HPDE6-E6E7 (cell line): ENCODE measurements at regions not wholly inside any gene's neighbourhood (a gene's known extent, or its start where the extent isn't known, plus 50 kb on each side); places are given as distances from the start of the nearest gene placed in this dataset.

Experiments used
- DNase-seq: peaks from one replicate; pipeline ENCODE4 v3.0.0; 2011; ENCODE audit warnings: missing footprints; ENCODE audit errors: extremely low spot score

DNA sequence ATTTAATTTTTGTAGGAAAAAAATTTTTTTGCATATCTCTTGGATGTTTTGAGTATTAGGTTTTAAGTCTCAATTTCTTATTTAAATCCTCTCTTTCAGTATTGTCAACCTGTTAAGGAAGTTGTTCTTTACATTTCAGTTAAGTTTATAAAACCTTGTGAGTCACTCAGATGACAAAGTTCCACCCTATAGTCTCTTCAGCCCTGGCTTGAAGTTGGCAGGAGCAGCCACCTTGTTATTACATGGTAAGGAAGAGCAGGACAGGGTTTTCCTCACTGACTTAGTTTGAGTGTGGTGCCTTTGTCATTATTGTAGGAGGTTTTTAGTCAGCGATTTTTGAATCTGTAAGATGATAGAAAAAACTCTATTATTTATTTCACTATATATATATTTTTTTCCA is 2143.9 kb downstream of the MRPL39 start:
- DNase-seq: no peak

DNA sequence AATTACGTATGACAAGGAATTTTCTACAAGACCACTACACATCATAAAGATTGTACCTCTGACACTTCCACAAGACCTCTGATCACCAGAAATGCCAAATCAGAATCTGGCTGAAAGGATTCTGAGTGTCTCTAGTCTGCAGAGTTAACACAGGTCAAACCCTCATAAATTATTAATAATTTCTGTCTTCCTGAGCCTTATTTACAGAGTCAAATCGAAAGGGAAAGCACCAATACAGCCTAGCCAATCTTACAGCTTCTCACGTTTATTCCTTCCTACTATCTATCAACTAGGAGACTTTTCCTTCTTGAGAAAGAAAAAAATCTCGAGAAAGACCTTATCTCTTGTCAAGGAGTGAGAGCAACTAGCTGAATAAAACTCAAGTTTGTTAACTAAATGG is 2151.6 kb downstream of the MRPL39 start:
- no peak for DNase-seq

DNA sequence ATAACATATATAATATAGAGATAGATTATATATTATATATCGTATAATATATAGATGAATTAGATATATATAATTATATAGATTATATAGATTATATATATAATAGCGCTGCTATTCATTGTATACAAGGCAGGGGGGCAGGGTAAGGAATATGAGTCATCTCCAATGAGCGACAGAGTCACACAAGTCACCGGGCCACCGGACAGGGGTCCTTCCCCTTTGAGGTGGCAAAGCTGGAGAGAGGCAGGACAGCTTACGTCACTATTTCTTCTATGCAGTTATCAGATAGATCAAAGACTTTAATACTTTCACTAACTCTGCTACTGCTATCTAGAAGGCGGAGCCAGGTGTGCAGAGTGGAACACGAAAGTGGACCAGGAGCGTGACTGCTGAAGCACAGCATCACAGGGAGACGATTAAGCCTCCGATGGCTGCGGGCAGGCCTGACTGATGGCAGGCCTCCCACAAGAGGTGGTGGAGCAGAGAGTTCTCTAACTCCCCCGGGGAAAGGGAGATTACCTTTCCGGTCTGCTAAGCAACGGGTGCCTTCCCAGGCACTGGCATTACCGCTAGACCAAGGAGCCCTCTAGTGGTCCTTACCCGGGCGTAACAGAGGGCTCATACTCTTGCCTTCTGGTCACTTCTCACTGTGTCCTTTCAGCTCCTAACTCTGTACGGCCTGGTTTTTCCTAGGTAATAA is 2154.7 kb downstream of the MRPL39 start:
- DNase-seq: no peak

GRCh38 chr21:23445307-23445706 is 2162.0 kb downstream of the MRPL39 start:
- no peak for DNase-seq

DNA sequence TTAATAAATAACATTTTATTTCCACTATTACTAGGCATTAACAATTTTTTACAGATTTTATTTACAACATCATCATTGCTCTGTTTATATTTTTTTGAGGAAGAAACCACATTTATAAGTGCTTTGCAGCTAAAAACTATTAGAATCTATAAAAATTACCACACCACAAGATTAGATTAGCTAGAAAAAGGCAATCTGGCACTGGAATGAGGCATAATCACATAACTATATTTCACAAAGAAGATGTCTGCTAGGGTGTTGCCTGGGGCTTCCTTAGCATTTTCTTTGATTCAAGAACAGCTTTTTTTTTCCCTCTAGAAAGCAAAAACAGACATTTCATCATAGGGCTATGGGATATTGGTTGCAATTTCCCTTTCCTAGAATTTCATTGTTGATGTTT is 2169.2 kb downstream of the MRPL39 start:
- DNase-seq: no peak

GRCh38 chr21:23402929-23403520 is 2204.3 kb downstream of the MRPL39 start:
- DNase-seq: no peak

- no peak for DNase-seq
Observed at GRCh38 chr21:23401278-23401677, 2206.0 kb downstream of the MRPL39 start.

GRCh38 chr21:23398726-23399125 is 2208.6 kb downstream of the MRPL39 start:
- DNase-seq: no peak

- DNase-seq: no peak
Observed at GRCh38 chr21:23394458-23394857, 2212.8 kb downstream of the MRPL39 start.

DNA sequence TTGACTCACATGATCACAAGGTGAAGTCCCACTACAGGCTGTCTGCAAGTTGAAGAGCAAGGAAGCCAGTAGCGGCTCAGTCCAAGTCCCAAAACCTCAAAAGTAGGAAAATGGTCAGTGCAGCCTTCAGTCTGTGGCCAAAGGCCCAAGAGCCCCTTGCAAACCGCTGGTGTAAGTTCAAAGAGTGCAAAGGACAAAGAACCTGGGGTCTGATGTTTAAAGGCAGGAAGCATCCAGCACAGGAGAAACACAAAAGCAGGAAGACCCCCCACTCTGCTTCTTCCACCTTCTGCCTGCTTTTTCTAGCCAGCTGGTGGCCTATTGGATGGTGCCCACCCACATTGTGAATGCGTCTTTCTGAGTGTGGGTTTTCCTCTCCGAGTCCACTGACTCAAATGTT is 2222.6 kb downstream of the MRPL39 start:
- DNase-seq: no peak

- DNase-seq: no peak
Observed at GRCh38 chr21:23374155-23374554, 2233.1 kb downstream of the MRPL39 start.

GRCh38 chr21:23356905-23357304 is 2250.4 kb downstream of the MRPL39 start:
- DNase-seq: no peak

GRCh38 chr21:23316190-23316589 is 2291.1 kb downstream of the MRPL39 start:
- DNase-seq: no peak

DNA sequence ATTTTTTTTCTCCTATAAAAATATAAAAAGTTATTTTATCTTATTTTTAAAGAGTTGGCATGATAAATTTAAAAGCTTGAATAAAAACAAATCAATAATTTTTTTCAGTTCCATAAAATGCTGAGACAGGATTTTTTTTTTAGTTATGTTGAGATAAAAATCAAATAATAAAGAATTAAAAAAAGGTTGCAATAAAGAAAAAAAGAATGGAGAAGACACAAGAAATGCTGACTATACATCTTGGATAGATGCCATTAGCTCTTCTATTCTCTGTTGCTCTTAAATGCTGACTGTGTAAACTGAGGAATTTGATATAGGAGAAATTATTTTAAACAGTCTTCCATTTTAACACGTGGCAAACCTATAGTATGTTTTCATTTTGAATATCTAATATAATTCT is 2298.5 kb downstream of the MRPL39 start:
- no peak for DNase-seq

GRCh38 chr21:23307065-23307464 is 2300.2 kb downstream of the MRPL39 start:
- no peak for DNase-seq

GRCh38 chr21:23292292-23292691 is 2294.1 kb downstream of the NCAM2 start:
- DNase-seq: no peak

- no peak for DNase-seq
Observed at GRCh38 chr21:23281917-23282316, 2283.7 kb downstream of the NCAM2 start.

GRCh38 chr21:23249760-23250159 is 2251.6 kb downstream of the NCAM2 start:
- DNase-seq: no peak

GRCh38 chr21:23247334-23247733 is 2249.1 kb downstream of the NCAM2 start:
- no peak for DNase-seq

GRCh38 chr21:23245255-23245654 is 2247.0 kb downstream of the NCAM2 start:
- no peak for DNase-seq

DNA sequence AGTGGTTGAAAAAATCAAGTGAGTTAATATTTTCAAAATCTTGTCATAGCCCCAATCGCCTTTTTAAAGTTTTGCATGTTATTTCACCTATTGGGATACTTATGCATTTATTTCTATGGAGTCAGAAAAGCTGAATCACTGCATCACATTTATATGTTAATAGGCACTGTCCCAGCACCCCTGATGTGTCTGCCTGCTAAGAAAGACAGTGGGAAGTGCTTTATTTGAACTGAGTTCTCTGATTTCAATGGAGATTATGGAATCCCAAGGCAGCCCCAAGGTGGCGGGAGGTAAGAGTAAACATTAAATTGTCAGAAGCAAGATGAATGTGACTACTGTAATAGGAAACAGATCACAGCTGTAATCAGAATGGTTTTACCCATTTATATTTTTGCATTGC is 2225.7 kb downstream of the NCAM2 start:
- no peak for DNase-seq

DNA sequence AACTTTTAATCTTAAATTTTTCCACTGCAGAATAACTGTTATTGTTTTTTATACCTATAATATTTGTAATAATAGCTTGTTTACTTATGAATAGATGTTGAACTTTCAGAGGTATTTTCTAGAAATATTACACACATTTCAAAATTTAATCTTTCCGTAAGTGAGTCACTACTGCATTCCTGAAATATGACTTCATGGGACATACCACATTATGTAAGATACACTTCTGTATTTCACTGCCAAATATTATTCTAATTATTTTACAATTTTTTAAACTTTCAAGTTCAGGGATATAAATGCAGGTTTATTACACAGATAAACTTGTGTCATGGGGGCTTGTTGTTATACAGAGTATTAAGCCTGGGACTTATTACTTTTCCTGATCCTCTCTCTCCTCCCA is 2220.5 kb downstream of the NCAM2 start:
- no peak for DNase-seq

DNA sequence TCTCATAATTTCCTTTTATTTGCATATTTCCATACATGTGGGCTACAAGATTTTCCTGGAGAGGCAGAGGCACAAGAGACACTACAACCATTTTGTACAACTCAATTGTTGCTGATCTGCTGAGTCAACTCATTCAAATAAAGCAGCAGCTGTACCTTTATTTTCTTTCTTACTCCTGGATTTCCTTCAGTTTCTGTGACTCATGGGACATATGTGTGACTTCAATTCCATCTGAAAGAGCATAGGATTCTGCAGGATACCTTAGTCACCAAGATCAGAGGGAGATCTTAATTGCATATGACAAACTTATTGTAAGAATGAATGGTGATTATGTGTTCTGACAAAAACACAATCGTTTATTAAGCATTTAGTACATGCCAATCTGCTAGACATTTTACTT is 2219.4 kb downstream of the NCAM2 start:
- DNase-seq: no peak

DNA sequence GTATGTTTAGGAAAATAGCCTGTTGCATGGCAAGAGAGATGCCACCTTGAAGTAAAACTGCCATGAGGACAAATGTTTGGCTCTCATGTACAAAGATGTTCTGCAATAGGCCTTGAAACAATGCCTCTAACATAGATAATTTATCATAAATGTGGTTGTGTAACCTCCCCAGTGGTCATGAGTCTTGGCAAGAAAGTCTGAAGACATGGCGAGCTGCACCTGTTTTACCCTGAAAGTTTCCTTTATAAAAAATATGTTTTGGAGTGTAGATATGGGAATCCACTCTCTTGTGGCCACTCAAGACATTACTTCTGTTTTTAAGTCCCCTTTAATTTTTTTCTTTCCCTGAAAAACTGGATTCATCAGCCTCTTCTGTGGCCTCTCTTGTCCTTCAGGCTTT is 2217.1 kb downstream of the NCAM2 start:
- DNase-seq: no peak
